SW480 (cell line): ENCODE measurements at regions not wholly inside any gene's neighbourhood (a gene's known extent, or its start where the extent isn't known, plus 50 kb on each side); places are given as distances from the start of the nearest gene placed in this dataset.

Experiments
- DNase-seq: peaks from one replicate; pipeline ENCODE4 v3.0.0-alpha.2; 2016; ENCODE audit warnings: low spot score

DNA sequence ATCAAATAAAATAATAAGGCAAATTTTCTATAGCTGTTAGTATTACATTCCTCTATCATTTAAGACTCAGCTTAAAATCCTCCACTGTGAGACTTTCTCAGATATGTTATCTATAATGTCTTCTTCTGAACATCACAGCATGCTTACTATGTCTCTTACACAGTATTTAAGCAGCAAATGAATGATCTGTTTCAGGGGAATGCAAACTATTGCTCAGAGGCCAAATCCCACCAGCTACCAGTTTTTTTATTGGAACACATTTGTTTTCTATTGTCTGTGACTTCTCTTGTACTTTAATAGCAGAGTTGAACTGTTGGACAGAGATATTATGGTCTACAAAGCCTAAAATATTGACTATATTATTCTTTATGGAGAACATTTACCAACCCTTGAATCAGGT, 59.6 kb downstream of the C3orf38 start:
- DNase-seq, result no peak

DNA sequence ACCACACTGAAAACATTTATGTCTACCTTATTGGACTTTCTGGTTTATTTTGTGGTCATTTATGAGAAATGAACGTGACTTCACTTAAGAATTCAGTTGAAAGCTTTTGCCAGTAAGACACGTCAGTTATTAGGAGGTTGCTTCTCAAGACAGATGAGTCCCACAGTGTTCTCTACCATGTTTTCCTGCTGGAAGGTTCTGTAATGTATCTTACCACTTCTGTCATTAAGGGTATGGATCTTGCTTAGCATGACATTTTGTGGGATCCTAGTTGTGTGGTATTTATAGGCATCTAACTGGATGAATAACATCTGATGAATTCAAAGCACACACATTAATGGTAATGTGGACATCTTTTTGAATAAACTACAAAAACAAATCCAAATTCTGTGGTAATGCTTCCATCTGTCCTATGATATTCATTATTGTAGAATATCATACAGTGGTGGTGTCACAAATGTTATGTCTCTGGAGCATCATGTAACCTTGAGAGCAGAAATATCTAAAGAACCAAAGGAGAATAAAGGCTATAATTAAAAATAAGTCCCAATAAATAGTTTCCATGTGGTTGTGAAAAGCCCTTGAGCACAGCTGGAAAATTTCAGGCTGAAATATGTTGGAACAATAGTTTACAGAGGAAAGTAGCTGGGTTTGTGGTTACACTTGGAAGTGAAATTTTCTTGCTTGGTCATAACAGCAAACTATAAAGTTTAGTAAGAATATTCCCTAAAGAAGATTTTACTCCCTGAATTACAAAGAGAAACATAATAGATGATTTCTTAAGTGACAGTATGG, 61.5 kb downstream of the C3orf38 start:
- DNase-seq, result no peak

GRCh38 chr3:88219138-88219792, 69.5 kb downstream of the C3orf38 start:
- peak; percentile 62 for DNase-seq

- DNase-seq, result no peak
Observed at GRCh38 chr3:88220126-88220525, 70.4 kb downstream of the C3orf38 start.

DNA sequence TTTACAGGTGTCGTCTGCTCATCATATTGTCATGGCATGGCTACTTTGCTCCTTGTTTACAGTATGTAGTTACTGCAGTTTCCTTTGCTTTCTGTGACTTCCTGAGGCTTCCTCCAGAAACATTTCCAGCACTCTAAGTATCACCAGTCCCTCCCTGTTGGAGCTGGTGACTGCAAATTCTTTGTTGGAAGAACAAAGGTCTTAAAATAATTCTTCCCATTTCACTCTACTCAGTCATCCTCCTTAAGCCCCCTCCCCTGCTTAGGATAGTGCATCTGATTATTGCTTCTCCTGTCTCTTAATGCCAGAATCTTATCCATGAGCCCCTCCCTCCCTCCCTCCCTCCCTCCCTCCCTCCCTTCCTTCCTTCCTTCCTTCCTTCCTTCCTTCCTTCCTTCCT, 72.0 kb downstream of the C3orf38 start:
- DNase-seq, result no peak

GRCh38 chr3:88222343-88222742, 72.6 kb downstream of the C3orf38 start:
- DNase-seq, result no peak

DNA sequence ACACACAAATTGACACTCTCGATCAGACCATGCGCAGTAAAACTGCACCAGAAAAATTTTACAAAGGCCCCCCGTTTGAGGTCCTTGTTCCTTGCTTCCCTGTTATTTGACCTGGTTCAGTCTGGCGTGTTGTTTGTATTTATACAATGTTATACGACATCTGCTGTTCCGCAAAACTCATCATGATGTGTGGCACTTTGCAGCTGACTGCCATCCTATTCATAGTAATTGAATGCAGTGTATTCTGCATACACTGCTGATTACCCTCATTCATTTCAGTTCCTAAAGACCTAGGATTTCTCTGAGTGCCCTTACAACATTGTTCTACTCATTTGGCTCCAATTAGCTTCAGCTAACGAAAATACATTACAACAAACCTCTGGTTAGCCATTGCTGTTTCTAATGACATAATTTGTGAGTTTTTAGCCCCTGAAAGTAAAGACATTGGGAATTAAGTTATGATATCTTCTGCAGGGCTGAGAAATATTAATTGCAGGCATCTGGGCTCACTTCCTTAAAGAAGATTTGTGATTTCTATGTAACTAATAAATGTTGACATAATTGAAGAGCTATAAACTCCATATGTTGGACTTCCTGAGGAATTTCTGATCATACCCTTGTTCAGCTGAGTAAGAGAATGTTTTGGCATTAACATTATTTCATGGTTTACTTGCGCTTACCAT, 75.7 kb downstream of the C3orf38 start:
- no peak for DNase-seq

- no peak for DNase-seq
Observed at GRCh38 chr3:88226910-88227309, 77.2 kb downstream of the C3orf38 start.

- no peak for DNase-seq
Observed at GRCh38 chr3:88230638-88231037, 80.9 kb downstream of the C3orf38 start.

DNA sequence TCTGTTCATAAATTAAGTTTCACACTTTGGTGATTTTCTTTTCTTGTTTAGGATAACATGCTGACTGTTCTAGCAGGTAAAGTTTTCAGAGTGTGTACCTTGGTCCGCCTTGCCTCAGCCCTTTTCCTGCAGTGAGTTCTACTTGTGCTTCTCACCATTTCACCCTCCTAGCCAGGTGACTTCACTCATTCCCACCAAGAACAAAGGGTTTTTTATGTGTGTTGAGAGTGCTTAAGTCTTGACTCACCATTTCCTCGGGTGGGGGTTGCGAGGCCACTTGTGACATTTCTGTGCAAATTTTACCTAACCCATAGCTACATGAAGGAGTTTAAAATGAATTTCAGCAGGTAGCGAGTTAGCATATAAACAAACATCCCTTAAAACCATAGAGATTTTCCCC, 81.4 kb downstream of the C3orf38 start:
- DNase-seq, result peak; percentile 16

DNA sequence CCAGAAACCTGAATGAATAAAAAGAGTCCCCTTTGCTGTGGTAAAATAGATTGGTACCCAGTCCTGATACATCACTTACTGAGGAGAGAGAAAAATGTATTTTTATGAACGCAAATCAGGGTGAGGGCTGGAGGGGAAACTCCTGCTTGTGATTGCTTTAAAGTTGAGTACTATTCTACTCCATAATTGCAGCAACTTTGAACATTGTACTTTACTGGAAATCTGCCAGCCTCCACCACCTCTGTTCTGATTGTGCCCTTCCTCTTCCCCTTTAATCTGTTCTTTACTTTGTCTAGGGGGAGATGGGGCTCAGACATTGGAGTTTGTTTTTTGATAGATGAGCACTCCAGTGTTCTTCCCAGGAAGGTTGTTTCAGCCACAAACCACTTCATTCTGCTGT, 81.9 kb downstream of the C3orf38 start:
- no peak for DNase-seq

- peak; percentile 17 for DNase-seq
Observed at GRCh38 chr3:88235102-88235501, 85.3 kb downstream of the C3orf38 start.

DNA sequence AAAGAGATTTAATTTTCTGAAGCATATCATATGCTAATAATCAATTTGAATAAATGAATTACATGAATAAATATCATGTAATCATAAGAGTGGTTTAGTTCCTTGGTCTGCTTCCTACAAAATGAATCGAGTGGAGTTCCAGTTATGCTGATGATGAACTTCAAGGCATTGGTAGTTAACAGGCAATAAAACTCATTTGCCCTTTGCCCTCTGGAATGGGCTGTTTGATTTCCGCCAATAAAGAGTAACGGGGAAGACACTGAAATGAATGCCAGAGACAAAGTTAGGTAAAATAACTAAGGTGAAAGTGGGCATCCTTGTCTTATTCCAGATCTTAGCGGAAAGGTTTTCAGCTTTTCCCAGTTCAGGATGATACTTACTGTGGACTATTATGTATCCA, 90.1 kb downstream of the C3orf38 start:
- DNase-seq, result no peak

GRCh38 chr3:88248658-88249057, 98.9 kb downstream of the C3orf38 start:
- DNase-seq, result no peak

DNA sequence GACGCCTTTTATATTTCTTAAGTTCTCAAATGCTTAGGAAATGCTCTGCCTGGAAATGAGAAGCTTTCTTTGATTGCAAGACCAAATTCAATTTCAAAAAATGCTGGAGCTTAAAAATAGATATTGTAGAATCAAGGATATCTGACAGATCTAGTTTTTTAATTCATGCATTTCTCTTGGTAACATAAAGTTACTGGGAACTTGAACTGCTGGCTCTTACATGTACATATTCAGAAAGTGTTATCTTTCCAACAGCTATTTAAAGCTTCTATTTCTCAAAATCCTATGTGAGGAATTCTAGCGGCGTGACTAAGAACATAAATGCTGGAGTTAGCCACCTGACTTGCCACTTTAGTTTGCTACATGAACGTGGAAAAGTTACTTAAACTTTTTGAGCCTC, 109.3 kb downstream of the C3orf38 start:
- no peak for DNase-seq

- no peak for DNase-seq
Observed at GRCh38 chr3:88262527-88262926, 112.8 kb downstream of the C3orf38 start.

DNA sequence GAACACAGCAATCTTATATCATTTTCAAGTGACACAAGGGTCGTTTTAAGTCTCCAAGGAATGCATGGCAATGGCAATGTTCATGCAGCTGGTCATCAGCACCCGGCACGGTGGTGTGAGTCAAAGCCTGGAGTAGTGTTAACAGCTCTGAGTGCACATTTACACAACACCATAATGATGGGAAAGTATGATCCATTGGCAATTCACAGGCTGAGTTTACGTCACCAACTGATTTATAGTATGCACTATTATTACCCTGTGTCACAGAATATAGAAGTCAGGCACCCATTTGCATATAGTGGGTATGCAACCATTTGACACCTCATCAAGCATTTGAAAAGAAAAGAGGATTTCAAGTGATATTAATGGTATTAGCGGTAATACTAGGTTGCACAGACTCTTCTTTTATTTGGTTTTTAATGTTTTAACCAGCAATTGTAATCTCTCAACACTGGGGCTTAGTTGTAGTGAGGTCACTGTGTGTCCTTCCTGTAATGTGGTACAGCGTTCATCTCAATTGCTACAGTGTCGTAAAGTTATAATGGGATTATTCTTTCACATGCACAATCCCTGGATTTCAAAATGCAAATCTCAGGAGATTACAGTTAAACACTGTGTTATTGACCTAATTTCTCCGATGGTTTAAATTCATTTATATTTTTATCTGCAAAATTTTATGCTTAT, 113.8 kb downstream of the C3orf38 start:
- DNase-seq, result no peak

- no peak for DNase-seq
Observed at GRCh38 chr3:88267441-88267840, 117.7 kb downstream of the C3orf38 start.

DNA sequence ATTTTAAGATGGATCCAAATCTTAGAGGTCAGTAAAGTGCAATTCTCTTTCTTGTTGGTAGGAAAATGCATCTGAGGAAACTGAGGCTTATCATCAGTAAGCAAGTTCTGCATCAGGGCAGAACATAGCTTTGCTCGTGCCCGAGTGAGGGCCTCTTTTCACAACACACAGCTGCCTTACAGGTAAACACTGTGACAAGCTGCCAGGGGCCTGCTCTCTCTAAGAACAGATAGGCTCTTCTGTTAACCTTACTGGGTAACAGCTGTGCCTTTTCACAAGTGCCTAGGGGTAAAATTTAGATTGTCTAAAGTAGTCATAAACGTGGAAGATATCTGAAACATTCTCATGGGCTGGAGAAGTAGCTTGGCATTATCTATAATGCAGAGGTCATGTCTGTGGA, 118.1 kb downstream of the C3orf38 start:
- DNase-seq, result no peak

DNA sequence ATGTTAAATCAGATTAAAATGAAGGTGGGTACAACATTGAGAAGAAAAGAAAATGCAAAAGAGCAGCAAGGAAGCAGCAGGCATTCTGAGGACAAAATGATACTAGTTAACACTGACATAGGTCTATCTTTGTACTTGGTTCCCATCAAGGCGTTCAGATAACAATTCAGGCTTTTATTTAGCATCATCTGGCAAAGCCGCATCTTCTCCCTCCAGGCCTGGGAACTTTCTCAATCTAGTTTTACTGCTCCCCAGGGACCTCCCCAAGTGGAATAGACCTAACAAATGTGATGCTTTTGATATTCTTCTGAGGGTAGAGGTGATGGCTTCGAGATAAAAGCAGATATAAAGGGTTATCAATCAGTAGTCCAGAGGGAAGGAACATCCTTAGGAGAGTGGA, 130.6 kb downstream of the C3orf38 start:
- no peak for DNase-seq

- DNase-seq, result no peak
Observed at GRCh38 chr3:88282528-88283241, 132.9 kb downstream of the C3orf38 start.

GRCh38 chr3:88283242-88283592, 133.5 kb downstream of the C3orf38 start:
- DNase-seq, result no peak
